HepG2 (cell line): ENCODE measurements at regions not wholly inside any gene's neighbourhood (a gene's known extent, or its start where the extent isn't known, plus 50 kb on each side); places are given as distances from the start of the nearest gene placed in this dataset.
"Not testable (repeated sequence)": the region's sequence is repeated elsewhere in the genome, so short reads cannot be mapped to it uniquely, and the experiment has no call there.

ENCODE experiments used
- ATAC-seq: fragments of 200-7000 bp; cut with Tn5 transposase; 3 replicates; pipeline ENCODE4 v1.9.1; 2020; ENCODE audit warnings: mild to moderate bottlenecking, moderate library complexity
- BruUV-seq: library from RNA; stranded (reverse); fragments of 400-500 nt; replicated peaks from 2 replicates; lab custom pipeline; 2021; lab: Mats Ljungman, UMichigan
- CTCF ChIA-PET: fragments of 300-600 bp; formaldehyde crosslinking; extraction: SDS; loops from one replicate; lab custom pipeline; 2021; ENCODE audit warnings: low total read pairs, inconsistent platforms, low intra/inter-chr PET ratio; lab: Yijun Ruan, JAX
- POLR2A ChIA-PET: fragments of 350-600 bp; sonication (Branson Sonifier 250); formaldehyde crosslinking; loops from one replicate; lab custom pipeline; 2020; ENCODE audit warnings: antibody characterized with exemption, inconsistent platforms; lab: Yijun Ruan, JAX
- DNase-seq: peaks from one replicate; pipeline ENCODE4 v3.0.0-alpha.2; 2015; ENCODE audit warnings: low spot score
- FAIRE-seq: peaks from 3 replicates; lab custom pipeline; 2011; peaks lifted over from hg19 to GRCh38; lab: Jason Lieb, UNC
- H2AFZ ChIP-seq: one replicate; pipeline ENCODE4 v1.6.1; 2011; ENCODE audit warnings: low read length, inconsistent platforms
- H3K27ac ChIP-seq: fragments of 300-600 bp; 3 replicates; pipeline ENCODE4 v1.8.0; 2011; ENCODE audit warnings: mixed run types, mild to moderate bottlenecking, mixed read lengths, low read length, inconsistent platforms; ENCODE audit not compliant: insufficient read depth; ENCODE audit errors: extremely low read length
- H3K27me3 ChIP-seq, 2 experiments: fragments of 200-600 bp in 1 of 2; 2 replicates in 1 of 2; 3 replicates in 1 of 2; pipeline versions ENCODE4 v1.6.0 to v1.8.0; 2011; ENCODE audit warnings: low read length in 2 of 2, mild to moderate bottlenecking in 2 of 2, moderate library complexity in 2 of 2, inconsistent platforms in 1 of 2; ENCODE audit not compliant: insufficient read depth in 2 of 2, control insufficient read depth in 1 of 2
- H3K36me3 ChIP-seq, 2 experiments: fragments of 200-600 bp in 1 of 2; replicated peaks in 1 of 2; 2 replicates in 1 of 2; 3 replicates in 1 of 2; pipeline versions ENCODE4 v1.5.1 to v1.8.0; 2011; ENCODE audit warnings: low read length in 2 of 2, inconsistent platforms in 1 of 2; ENCODE audit not compliant: insufficient read depth in 2 of 2, control insufficient read depth in 1 of 2
- H3K4me1 ChIP-seq: 2 replicates; pipeline ENCODE4 v1.5.1; 2012; ENCODE audit warnings: low read length, inconsistent platforms; ENCODE audit not compliant: insufficient read depth
- H3K4me2 ChIP-seq: 2 replicates; pipeline ENCODE4 v1.6.0; 2011; ENCODE audit warnings: low read depth, low read length, inconsistent platforms
- H3K4me3 ChIP-seq, 3 experiments: fragments of 200-600 bp in 1 of 3; sonication (generic), shearing (Covaris generic) in 1 of 3; replicated peaks in 1 of 3; 2 replicates each; pipeline ENCODE4 v1.5.1; 2011 to 2016; ENCODE audit warnings: low read length in 3 of 3, inconsistent platforms in 2 of 3, low read depth in 2 of 3, mild to moderate bottlenecking in 2 of 3, control low read depth in 1 of 3, mixed read lengths in 1 of 3; ENCODE audit not compliant: insufficient read depth in 1 of 3
- H3K79me2 ChIP-seq: one replicate; pipeline ENCODE4 v1.6.1; 2011; ENCODE audit warnings: low read length, inconsistent platforms; ENCODE audit not compliant: insufficient read depth
- H3K9ac ChIP-seq: 2 replicates; pipeline ENCODE4 v1.6.0; 2011; ENCODE audit warnings: mild to moderate bottlenecking, low read depth, low read length, inconsistent platforms; ENCODE audit not compliant: insufficient read depth
- H3K9me3 ChIP-seq: 2 replicates; pipeline ENCODE4 v1.5.1; 2012; ENCODE audit warnings: mild to moderate bottlenecking, low read length
- H4K20me1 ChIP-seq: 2 replicates; pipeline ENCODE4 v1.6.0; 2011; ENCODE audit warnings: inconsistent platforms, mild to moderate bottlenecking, low read length, moderate library complexity; ENCODE audit not compliant: insufficient read depth
- FOXJ3 ChIP-seq: sonication (generic); formaldehyde crosslinking; IDR thresholded peaks from 2 replicates; pipeline ENCODE4 v1.4.0; 2020; ENCODE audit warnings: missing genetic modification reagents, mild to moderate bottlenecking, borderline replicate concordance
- HCFC1 ChIP-seq: fragments of 150-350 bp; IDR thresholded peaks from 2 replicates; pipeline ENCODE4 v1.6.1; 2014; ENCODE audit warnings: low read depth, low read length
- KDM3A ChIP-seq: IDR thresholded peaks from 2 replicates; pipeline ENCODE4 v1.6.1; 2018; ENCODE audit warnings: low read depth, missing compliant biosample characterization
- SATB2 ChIP-seq: sonication (generic); formaldehyde crosslinking; IDR thresholded peaks from 2 replicates; pipeline ENCODE4 v1.5.0; 2020; ENCODE audit warnings: missing genetic modification reagents
- SMC3 ChIP-seq: IDR thresholded peaks from 2 replicates; pipeline ENCODE4 v1.6.1; 2011; ENCODE audit warnings: low read length, improper control_type of control experiment
- ZNF652 ChIP-seq: IDR thresholded peaks from 2 replicates; pipeline ENCODE4 v1.6.1; 2016; ENCODE audit warnings: low read depth, borderline replicate concordance
- WGBS: methylation state at CpG from one replicate; pipeline ENCODE4 v1.1.6; 2017; ENCODE audit warnings: low lambda C conversion rate; 5-methylcytosine and 5-hydroxymethylcytosine counted together
- in situ Hi-C: cut with HindIII; loops from 2 replicates; pipeline ENCODE4 v1.10.0; 2017; ENCODE audit warnings: low pct_unique_long_range_greater_than_20kb; ENCODE audit not compliant: extremely low pct_ligation_motif_present
- intact Hi-C: fragments of 100-400 bp; cut with micrococcal nuclease; formaldehyde crosslinking; loops from one replicate; pipeline ENCODE4 v1.10.0; 2022; ENCODE audit not compliant: unreplicated experiment
- TF ChIP-seq, protein P1 (sequence below): sonication (generic); formaldehyde crosslinking; conservative IDR thresholded peaks from 2 replicates; pipeline ENCODE4 v1.8.0; 2022; ENCODE audit warnings: mild to moderate bottlenecking, moderate library complexity, missing genetic modification reagents
- TF ChIP-seq, protein P2 (sequence below): sonication (generic); IDR thresholded peaks from 2 replicates; pipeline ENCODE4 v1.6.1; 2016; ENCODE audit warnings: low read depth, borderline replicate concordance

DNA sequence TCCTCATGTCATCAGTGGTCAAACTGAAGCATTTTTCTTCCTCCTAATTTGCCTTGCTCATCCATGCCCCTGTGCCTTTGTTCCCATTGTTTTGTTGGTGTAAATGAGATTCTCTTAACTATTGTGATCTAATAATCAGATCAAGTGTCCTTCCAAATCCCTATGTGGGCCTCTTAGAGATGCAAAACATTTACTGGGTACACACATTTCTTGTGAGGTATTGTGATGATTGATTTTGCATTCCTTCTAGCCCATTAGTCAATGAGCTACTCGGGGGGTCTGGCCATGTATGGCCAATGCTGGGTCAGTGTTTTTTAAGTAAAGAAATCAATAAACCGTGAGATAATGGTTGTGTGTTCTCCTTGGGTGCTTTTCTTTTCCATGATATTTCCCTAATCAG is 580.4 kb downstream of the VGLL3 start:
- CTCF ChIA-PET, result no interaction called here
- Histone ChIP-seq H3K27me3 (no peaks in the 10 kb centered on the region), H3K4me3 (no peak overlapping the region), H3K79me2 (no peaks in the 10 kb centered on the region), H4K20me1 (no peaks in the 10 kb centered on the region), H3K4me2 (no peak overlapping the region), H3K9ac (no peak overlapping the region), H3K36me3 (no peaks in the 10 kb centered on the region), H3K4me1 (no peaks in the 10 kb centered on the region), H2AFZ (no peak overlapping the region), H3K27ac (no peak overlapping the region), H3K9me3 (no peaks in the 10 kb centered on the region)
- FAIRE-seq, result no peak
- ATAC-seq, result no peak
- POLR2A ChIA-PET, result no interaction called here
- 0% methylated on average over 2 of the region's 2 CpGs for whole genome bisulfite sequencing
- in situ Hi-C loops (no loop called here), intact Hi-C loops (no loop called here)
- TF ChIP-seq KDM3A (CRISPR knock-in tag) (no peak), HCFC1 (no peak)
- DNase-seq, result no peak
- no TSS peak for BruUV-seq

DNA sequence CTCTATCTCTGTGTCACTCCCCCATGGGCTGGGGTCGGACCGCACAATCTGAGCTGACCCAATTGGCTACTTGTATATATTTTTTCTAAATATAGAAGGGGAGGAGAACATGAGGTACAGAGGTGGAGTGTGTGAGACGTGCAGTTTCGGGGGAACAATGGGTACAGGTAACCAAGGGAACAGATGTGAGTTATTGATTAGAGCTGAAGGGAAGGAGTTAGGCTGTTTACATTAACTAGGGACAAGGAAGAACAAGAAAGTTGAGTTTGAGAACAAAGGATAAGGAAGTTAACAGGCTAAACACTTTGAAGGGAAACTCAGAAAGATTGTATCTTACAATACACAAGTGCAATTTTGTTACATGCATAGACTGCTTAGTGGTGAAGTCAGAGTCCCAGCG is 601.2 kb downstream of the VGLL3 start:
- H3K9ac ChIP-seq, H3K4me2 ChIP-seq, FAIRE-seq, H3K9me3 ChIP-seq, ATAC-seq, H3K27ac ChIP-seq, H3K36me3 ChIP-seq, H3K27me3 ChIP-seq, POLR2A ChIA-PET, H3K4me3 ChIP-seq, H2AFZ ChIP-seq, H3K79me2 ChIP-seq, CTCF ChIA-PET, H4K20me1 ChIP-seq, in situ Hi-C loops, BruUV-seq, DNase-seq, H3K4me1 ChIP-seq: not testable (repeated sequence)
- 3% methylated on average over 5 of the region's 5 CpGs for WGBS
- intact Hi-C loops, result loop anchor here (10.0 kb wide), 1 partner anchor 565 kb away; no protein-coding TSS in a partner anchor

DNA sequence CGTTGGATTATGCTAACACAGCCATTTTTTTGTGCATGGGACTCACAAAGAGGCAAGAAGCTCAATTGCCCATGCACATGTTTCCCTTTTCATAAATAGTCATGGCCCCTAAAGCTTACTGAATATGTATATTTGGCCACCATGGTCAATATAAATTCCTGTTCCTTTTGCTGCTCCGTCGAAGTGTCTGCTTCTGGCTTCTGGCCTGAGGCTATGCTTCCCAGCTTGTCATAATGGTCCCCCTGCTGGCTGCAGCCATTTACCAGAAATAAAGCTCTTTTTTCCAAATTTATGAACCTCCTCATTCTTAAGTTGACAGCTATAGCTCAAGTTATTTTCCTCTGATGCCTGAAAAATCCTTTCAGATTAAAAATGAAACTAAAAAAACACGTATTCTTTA is 602.1 kb downstream of the VGLL3 start:
- no peak overlapping the region for H3K9ac ChIP-seq
- intact Hi-C loops, result loop anchor here (10.0 kb wide), 1 partner anchor 564 kb away; no protein-coding TSS in a partner anchor
- TF ChIP-seq ZNF652, result no peak
- TF ChIP-seq, protein P1, sequence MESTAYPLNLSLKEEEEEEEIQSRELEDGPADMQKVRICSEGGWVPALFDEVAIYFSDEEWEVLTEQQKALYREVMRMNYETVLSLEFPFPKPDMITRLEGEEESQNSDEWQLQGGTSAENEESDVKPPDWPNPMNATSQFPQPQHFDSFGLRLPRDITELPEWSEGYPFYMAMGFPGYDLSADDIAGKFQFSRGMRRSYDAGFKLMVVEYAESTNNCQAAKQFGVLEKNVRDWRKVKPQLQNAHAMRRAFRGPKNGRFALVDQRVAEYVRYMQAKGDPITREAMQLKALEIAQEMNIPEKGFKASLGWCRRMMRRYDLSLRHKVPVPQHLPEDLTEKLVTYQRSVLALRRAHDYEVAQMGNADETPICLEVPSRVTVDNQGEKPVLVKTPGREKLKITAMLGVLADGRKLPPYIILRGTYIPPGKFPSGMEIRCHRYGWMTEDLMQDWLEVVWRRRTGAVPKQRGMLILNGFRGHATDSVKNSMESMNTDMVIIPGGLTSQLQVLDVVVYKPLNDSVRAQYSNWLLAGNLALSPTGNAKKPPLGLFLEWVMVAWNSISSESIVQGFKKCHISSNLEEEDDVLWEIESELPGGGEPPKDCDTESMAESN (CRISPR knock-in tag), result no peak
- no peak for TF ChIP-seq FOXJ3
- TF ChIP-seq SMC3, result peak; percentile 12; the same call in 1 of the 2 replicates
- TF ChIP-seq, protein P2, sequence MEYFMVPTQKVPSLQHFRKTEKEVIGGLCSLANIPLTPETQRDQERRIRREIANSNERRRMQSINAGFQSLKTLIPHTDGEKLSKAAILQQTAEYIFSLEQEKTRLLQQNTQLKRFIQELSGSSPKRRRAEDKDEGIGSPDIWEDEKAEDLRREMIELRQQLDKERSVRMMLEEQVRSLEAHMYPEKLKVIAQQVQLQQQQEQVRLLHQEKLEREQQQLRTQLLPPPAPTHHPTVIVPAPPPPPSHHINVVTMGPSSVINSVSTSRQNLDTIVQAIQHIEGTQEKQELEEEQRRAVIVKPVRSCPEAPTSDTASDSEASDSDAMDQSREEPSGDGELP, result no peak
- TF ChIP-seq SATB2 (CRISPR knock-in tag), result no peak

More for the DNA sequence above, 602.1 kb downstream of the VGLL3 start:
- Histone ChIP-seq H4K20me1 (no peaks in the 10 kb centered on the region), H3K27ac (no peak overlapping the region), H3K79me2 (no peaks in the 10 kb centered on the region), H2AFZ (no peak overlapping the region), H3K27me3 (no peaks in the 10 kb centered on the region), H3K9me3 (no peaks in the 10 kb centered on the region), H3K4me3 (no peak overlapping the region), H3K4me1 (no peaks in the 10 kb centered on the region), H3K36me3 (no peaks in the 10 kb centered on the region), H3K4me2 (no peak overlapping the region)
- BruUV-seq, result no TSS peak
- CTCF ChIA-PET, result no interaction called here
- peak; percentile 2 for DNase-seq
- no peak for FAIRE-seq
- peak; percentile 68 for ATAC-seq
- WGBS, result 5% methylated on average over 4 of the region's 4 CpGs
- in situ Hi-C loops, result no loop called here
- POLR2A ChIA-PET, result no interaction called here
